Muscle of back (tissue), 3 donors: ENCODE measurements at regions not wholly inside any gene's neighbourhood (a gene's known extent, or its start where the extent isn't known, plus 50 kb on each side); places are given as distances from the start of the nearest gene placed in this dataset.
"Not testable (repeated sequence)": the region's sequence is repeated elsewhere in the genome, so short reads cannot be mapped to it uniquely, and the experiment has no call there.

Experiments
- DNase-seq, 3 donors: peaks; one replicate each; pipeline versions ENCODE4 v3.0.0 to v3.0.0-alpha.2; 2013

DNA sequence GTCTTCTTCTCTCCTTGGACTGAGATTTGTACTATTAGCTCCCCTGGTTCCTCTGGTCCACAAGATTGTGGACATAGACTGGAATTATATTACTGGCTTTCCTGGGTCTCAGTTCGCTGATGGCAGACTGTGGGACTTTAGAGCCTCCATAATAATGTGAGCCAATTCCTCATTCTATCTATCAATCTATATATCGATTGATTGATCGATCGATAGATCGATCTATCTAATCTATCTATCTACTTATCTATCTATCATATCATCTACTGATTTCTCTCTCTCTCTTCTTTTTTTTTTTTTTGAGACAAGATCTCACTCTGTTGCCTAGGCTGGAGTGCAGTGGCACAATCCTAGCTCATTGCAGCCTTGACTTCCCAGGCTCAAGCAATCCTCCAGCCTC is 51.5 kb upstream of the DDR1 start:
- DNase-seq: no peak

DNA sequence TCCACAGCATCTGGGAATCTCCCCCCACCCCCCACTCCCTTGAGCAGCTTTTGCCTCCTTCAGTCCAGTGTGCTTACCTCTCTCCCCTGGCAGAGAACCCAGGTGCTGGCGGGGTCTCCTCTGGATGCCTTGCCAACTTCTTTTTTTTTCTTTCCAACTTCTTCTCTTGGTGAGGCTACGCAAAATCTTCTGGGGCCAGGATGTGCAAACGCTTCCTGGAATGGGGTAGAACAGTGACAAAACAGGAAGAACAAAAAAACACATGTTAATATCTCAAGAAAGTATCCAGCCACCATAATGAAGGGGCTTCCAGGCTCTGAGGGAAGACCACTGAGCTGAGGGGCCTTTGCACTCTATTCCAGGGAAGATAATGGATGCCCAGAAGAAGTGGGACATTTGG is 53.9 kb upstream of the DDR1 start:
- no peak for DNase-seq

DNA sequence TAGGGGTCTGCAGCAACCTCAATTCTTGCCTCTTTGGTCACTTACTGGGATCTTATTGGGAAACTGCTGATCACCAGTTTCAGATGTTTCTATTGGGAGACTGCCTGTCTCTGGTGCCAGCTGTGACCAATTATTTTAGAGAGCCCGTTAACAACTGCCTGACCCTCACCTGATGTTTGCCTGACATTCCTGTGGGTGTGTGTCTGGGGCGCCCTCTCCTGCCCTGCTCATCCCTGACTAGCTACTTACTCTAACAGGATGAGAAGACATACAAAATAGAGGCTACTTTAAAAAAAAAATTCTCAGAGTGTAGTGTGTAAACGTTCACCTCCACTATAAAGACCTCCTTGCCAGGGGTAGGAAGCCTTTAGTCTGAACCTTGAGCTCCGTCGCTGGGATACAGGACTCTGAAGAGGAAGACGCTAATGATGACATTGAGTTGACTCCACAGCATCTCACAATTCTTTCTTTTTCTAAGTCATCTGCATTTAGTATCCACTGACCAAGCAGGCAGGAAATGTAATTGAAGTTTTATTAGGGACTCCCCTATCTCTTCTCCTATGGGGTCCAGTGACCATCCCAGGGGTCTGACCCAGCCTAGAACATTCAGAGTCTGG is 54.6 kb upstream of the DDR1 start:
- no peak for DNase-seq

DNA sequence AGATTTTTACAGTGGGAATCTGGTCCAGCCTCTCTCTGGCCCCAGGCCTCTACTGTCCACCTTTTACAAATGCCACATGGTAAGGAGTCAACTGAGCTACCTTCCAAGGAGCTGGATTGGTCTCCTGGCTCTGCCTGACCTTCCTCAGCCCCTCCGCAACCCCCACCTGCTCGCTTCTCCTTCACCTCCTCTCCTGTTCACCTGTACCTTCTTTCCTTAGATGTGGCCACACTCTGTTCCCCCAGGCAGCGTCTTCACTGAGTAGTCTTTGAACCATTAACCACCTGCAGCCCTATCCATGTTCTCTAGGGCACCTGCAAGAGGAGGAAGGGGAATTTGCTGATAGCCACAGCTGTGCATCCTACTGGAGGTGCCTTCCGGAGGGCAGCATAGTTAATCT is 55.3 kb upstream of the DDR1 start:
- DNase-seq: no peak

DNA sequence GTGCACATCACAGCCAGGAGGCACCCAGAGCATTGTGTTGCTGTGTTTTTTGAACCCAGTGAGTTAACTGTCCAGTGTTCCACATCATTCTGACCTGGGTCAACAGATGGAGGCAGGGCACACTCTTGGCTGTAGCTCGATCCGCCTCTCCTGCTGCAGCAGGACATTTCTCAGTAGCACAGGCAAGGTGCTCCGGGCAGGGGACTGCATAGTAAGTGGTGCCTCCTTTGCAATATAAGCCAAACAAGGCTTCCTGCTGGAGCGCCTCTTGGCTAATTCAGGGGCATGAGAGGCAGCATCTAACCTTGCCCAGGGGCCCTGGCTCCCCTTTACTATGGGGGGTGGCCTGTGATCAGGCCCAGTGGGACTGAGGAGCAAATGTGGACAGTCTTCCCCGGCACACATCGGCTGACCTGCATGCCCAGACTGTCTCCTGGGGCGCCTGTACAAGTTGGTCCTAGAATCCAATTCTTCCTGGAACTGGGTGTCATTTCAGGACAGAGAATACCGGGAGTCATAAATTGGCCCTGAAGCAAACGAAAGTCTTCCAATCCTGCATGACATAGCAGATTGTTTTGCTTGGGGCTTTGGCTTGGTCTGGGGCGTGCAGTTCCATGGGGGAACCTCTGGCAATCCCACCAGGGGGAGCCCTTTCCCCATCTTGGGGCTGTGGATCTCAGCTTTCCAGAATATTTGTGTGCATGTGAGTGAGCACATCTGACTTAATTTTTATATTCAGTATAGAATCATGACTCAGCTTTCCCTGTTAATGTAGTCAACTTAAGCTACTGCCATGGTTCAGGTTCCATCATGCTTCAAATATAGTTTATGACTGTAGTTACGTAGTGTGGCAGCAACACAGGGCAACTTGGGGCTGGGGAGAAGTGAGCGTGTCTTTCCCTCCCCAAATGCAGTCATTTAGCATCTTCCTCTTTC is 56.0 kb upstream of the DDR1 start:
- peak; percentile 84 to 94 (median 91) for DNase-seq

DNA sequence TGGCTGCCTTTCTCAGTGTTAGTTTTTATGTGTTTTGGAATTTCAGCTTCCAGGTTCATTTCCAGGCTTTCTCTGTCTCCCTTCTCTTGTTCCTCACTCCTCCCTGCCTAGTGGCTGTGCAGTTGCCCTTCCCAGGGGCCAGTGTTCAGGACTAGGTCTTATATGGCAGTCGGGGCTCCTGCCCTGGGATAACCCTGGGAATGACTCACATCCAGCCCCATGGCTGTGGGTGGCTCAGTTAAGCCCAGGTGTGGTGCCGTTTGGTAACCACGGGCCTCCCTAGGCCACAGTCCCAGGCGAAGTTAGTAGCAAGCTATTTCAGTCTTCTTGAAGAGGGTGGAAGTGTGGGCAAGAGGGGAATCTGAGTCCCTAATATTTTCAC is 57.4 kb upstream of the DDR1 start:
- DNase-seq: no peak

DNA sequence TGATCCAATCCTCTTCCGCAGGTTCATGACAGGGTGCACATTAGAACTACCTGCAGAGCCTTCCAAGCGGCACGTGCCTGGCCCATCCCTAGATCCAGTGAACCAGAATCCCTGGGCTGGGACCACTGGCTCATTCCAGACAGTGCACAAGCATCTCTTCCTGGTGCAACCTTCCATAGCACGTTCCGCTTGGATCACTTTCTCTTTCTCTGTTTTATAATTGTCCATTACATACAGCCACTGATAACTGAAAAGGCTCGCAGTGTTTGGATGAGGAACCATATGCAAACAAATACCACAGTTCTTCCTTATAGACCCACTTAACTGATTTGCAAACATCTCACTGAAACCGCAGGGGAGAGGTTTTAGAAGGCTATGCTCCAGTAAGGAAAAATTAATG is 59.6 kb upstream of the DDR1 start:
- DNase-seq: no peak

DNA sequence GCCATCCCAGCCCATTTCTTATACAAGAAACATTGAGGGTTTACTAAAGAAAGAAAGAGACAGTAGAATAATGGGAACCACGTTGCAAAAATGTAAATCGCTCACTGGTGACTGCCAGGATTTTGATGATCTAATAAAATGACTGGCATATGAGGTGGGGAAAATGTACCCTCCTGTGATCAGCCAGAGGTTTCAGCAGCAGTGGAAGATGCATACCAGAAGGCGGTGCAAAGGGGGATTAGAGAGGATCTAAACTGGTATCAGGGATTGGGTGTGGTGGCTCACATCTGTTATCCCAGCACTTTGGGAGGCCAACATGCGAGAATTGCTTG is 60.8 kb upstream of the DDR1 start:
- no peak for DNase-seq

DNA sequence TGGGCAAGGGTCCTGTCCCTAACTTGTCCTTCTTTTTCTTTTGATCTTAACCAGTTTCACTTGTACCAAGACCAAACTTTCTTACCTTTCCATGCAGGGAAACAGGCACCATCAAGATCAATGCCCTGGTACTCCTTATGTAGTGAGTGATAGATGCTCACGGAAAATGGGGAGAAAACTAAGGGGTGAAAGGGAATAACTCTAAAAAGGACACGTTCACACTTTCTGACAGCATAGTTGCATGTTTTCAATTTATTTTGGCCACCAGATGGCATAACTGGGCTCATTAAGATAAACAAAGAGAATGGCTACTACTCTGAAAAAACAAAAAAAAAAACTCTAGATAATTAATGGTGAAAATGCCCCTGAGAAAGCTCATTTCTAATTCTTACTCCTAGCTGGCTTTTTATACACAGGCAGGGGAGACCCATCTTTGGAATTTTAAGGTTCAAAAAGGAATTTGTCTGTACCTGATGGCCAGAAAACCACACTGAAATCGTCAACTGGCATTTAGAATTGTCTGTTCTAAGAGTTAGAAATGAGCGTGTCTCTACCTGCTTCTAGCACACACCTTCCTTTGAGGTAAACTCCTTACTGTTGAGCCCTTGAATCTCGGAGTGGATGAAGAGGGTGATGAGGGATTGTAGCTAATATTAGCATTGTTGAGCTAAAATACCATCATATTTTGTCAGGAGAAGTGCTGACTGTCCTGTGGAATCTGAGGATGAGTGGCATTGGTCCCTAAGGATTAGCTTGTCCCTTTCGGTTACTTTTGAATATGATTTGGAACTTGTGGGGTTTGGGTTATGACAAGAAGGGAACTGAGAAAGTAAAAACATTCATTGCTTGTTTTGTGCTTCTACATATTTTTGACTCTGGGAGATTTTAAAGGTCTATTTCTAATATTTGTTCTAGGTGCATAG is 62.2 kb upstream of the DDR1 start:
- peak in 1 of 3 donors; percentile 49 for DNase-seq

DNA sequence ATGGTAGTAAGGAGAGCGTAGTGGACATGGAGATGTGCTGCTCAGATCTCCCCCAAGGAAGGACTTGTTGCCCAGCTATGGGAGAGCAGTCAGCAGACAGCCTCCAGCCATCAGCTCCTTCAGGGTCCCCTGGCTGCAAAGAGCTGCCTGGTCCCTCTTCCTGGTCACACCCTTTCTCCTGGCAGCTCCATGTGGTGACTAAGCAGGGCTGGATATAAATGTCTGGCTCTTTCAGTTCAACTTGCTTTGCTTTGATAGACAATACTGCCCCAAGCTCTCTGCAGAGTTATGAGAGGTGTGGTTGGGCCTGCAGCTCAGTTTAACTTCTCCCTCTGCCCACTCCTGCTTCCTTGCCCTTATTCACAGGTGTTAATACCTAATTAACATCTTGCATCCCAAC is 64.1 kb upstream of the DDR1 start:
- DNase-seq: peak in 2 of 3 donors; percentile 37 to 59

DNA sequence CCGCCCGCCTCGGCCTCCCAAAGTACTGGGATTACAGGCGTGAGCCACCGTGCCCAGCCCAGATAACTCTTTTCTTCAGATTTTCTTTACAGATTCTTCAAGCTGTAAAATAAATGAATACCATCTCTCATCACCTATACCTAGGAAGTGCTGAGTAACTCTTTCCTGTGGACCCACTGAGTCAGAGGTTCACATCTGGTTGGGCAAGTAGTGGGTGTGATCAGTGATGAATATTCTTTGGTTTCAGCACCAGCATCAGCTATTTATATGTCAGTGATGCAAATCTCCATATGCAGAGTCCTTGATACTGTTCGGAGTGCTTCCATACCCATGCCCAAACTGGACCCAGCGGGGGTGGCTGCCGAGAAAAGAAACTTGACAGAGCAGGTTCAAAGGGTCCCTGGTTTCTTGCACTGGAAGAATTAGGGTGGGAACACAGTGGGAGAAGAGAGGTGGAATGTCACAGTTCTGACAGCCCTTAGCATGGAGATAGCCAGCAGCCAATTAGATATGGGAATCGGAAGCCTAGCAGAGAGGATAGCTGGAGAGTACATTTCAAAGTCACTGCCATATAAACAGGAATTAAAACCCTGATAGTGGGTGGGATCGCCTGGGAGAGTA is 64.9 kb upstream of the DDR1 start:
- no peak for DNase-seq

DNA sequence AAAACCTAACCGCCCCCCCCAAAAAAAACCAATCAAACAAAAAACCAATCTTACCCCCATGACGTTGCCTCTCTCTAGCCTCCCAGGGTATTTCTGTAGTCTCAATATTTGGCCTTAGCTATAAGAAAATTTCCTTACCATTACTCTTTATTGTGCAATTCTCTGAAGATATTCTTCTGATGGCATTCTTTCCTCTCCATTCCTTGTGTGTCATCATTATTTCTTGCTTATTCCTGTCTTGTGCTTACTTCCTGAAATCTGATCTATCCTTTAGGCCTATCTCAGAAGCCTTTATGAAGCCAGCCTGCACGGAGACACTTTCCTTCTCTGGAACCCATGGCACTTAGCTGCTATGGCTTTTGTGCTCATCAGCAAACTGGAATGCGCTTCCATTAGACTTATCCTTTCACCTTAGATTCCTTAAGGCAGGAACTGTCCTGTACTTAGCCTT is 65.9 kb upstream of the DDR1 start:
- peak in 2 of 3 donors; percentile 40 to 80 for DNase-seq

DNA sequence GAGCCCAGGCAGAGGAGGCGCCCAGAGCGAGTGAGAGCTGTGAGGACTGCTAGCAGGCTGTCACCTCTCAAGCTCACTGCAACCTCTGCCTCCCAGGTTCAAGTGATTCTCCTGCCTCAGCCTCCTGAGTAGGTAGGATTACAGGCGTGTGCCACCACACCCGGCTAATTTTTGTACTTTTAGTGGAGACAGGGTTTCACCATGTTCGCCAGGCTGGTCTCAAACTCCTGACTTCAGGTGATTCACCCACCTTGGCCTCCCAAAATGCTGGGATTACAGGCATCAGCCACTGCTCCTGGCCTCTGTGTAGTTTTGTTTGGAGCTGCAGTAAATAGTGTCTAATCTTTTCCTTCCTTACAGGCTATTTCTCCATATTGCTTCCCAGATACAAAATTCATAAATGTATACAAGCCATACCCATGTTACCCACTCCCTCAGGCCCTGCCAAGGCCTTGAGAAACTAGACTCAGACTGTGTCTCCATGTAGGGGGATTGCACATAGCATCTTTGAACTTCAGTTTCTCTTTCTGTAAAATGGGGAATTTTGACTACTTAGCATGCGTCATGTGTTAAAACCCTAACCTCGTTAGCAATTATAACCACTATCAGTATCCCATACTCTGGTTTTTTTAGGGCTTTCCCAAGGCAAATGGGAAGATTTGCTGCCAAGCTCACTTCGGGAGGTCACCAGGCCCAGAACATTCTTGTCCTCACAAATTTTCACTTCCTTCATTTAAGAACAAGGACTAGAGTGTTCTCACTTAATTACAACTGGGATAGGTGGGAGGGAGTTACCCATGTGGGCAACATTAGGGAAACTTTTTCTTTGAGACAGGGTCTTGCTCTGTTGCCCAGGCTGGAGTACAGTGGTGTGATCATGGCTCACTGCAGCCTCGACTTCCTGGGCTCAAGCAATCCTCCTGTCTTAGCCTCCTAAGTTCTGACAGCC is 67.3 kb upstream of the DDR1 start:
- no peak for DNase-seq

DNA sequence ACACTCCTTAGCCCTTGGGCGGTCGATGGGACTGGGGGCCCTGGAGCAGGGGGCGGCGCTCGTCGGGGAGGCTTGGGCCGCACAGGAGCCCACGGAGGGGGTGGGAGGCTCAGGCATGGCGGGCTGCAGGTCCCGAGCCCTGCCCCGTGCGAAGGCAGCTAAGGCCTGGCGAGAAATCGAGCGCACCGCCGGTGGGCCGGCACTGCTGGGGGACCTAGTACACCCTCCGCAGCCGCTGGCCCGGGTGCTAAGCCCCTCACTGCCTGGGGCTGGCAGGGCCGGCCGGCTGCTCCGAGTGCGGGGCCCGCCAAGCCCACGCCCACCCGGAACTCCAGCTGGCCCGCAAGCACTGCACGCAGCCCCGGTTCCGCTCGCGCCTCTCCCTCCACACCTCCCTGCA is 68.0 kb upstream of the DDR1 start:
- not testable (repeated sequence) for DNase-seq

DNA sequence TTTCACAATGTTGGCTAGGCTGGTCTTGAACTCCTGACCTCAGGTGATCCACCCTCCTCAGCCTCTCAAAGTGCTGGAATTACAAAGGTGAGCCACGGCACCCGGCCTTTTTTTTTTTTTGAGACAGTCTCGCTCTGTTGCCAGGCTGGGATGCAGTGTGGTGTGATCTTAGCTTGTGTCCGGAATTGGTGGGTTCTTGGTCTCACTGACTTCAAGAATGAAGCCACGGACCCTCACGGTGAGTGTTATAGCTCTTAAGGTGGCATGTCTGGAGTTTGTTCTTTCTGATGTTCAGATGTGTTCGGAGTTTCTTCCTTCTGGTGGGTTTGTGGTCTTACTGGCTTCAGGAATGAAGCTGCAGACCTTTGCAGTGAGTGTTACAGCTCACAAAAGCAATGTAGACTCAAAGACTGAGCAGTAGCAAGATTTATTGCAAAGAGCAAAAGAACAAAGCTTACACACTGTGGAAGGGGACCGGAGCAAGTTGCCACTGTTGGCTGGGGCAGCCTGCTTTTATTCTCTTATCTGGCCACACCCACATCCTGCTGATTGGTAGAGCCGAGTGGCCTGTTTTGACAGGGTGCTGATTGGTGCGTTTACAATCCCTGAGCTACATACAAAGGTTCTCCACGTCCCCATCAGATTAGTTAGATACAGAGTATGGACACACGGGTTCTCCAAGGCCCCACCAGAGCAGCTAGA is 69.1 kb upstream of the DDR1 start:
- DNase-seq: not testable (repeated sequence)

DNA sequence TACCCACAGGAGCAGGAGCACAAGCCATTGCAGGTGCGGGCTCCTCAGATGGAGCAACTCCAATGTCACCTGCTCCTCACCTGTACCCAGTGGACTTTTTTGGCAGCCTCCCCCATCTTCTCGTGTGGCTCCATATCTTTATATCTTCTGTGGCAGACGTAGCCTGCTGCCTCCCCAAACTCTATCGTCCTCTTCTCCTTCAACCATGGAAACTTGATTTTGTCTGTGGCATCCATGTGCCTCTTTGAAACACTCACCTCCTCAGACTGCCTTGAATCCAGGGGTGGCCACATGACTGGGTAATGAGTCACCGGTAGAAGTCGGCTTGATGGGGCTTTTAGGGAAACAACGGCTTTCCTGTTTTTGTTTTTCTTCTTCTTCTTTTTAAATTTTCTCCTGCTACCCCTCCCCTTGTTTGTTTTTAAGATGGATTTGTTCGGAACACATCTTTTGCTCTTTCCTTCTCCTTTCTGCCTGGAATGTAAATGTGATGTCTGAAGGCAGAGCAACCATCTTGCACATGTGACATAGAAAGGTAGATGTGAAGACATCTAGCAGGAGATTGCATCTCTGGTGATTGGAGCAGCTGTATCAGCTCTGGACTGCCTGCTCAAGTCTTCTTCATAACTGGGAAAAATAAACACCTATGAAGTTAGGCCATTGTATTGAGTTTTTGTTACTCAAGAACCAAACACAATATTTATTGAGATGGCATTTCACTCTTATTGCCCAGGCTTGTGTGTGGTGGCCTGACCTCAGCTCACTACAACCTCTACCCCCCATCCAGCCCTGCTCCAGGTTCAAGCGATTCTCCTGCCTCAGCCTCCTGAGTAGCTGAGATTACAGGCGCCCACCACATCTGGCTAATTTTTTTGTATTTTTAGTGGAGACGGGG is 69.9 kb upstream of the DDR1 start:
- DNase-seq: no peak

DNA sequence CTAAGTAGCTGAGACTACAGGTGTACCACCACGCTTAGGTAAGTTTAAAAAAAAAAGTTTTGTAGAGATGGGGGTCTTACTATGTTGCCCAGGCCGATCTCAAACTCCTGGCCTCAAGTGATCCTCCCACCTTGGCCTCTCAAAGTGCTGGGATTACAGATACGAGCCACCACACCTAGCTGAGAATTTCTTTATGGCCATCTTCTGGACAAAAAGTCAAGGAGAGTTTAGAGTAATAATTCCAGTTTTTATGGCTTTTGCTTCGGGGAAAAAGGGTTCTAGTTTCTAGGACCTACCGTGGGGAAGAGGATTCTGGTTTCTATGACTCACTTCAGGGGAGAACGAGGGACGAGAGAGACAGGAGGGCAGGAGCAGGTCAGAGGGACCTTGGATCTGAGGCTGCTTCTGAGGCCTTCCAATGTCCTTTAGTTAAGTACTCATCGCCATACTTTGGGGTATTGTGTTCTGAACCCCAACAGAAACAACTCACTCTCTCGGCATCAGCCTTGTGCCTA is 69.3 kb upstream of the IER3 start:
- DNase-seq: no peak

DNA sequence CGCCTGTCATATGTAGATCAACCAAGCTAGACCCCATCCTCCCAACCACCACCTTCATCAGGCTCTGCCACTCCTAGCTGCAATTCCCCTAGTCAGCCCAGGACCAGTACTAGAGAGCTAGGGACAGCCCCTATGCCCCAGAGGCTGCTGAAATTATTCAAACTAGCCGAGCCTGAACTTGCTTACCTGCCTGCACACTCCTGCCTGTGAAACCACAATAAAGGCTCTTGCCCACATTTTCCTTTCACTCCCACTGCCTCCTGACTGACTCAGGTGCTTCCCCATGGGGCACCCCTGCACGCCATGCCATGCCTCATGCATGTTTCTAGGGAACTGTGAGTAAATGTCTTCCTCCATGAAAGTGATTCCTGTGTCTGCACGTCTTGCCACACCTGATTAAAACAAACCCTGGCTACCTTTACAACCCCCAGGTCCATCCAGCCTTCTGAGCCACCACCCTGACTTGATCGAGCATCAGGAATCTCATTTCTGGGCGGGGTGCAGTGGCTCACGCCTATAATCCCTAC is 66.5 kb upstream of the IER3 start:
- DNase-seq: no peak
